Neural progenitor cell (in vitro differentiated cells): ENCODE measurements at regions not wholly inside any gene's neighbourhood (a gene's known extent, or its start where the extent isn't known, plus 50 kb on each side); places are given as distances from the start of the nearest gene placed in this dataset.
"Not testable (repeated sequence)": the region's sequence is repeated elsewhere in the genome, so short reads cannot be mapped to it uniquely, and the experiment has no call there.

Source experiments
- DNase-seq: peaks from one replicate; pipeline ENCODE4 v3.0.0-alpha.2; 2016; ENCODE audit warnings: low spot score
- H2AFZ ChIP-seq: fragments of 200-600 bp; sonication (generic); replicated peaks from 2 replicates; pipeline ENCODE4 v1.6.1; 2016; ENCODE audit warnings: antibody characterized with exemption
- H3F3A ChIP-seq: fragments of 200-600 bp; sonication (generic); 2 replicates; pipeline ENCODE4 v1.6.1; 2016; ENCODE audit warnings: antibody characterized with exemption, low read depth
- H3K27ac ChIP-seq: fragments of 200-600 bp; sonication (generic); 2 replicates; pipeline ENCODE4 v1.5.1; 2016; ENCODE audit warnings: mild to moderate bottlenecking
- H3K27me3 ChIP-seq: fragments of 200-600 bp; sonication (generic); 2 replicates; pipeline ENCODE4 v1.6.1; 2016; ENCODE audit warnings: mild to moderate bottlenecking, moderate library complexity
- H3K36me3 ChIP-seq: fragments of 200-600 bp; sonication (generic); 2 replicates; pipeline ENCODE4 v1.5.1; 2016
- H3K4me1 ChIP-seq: fragments of 200-600 bp; sonication (generic); 2 replicates; pipeline ENCODE4 v1.6.1; 2016; ENCODE audit warnings: mixed run types
- H3K4me2 ChIP-seq: fragments of 200-600 bp; sonication (generic); 2 replicates; pipeline ENCODE4 v1.6.1; 2016
- H3K4me3 ChIP-seq: fragments of 200-600 bp; sonication (generic); 2 replicates; pipeline ENCODE4 v1.5.1; 2016
- H3K79me2 ChIP-seq: fragments of 200-600 bp; sonication (generic); 2 replicates; pipeline ENCODE4 v1.6.1; 2016; ENCODE audit warnings: low read depth
- H3K9ac ChIP-seq: fragments of 200-600 bp; sonication (generic); 2 replicates; pipeline ENCODE4 v1.6.1; 2016
- H3K9me3 ChIP-seq: fragments of 200-600 bp; sonication (generic); 2 replicates; pipeline ENCODE4 v1.5.1; 2016; ENCODE audit warnings: low read depth
- H4K20me1 ChIP-seq: fragments of 200-600 bp; sonication (generic); 2 replicates; pipeline ENCODE4 v1.6.1; 2016; ENCODE audit warnings: low read depth
- H3K27ac Mint-ChIP-seq: 3 replicates; pipeline ENCODE4 v1.8.0; 2021; ENCODE audit warnings: mixed read lengths
- H3K27me3 Mint-ChIP-seq: 2 replicates; pipeline ENCODE4 v1.8.0; 2022; ENCODE audit warnings: low read depth, mild to moderate bottlenecking, inconsistent platforms, moderate library complexity, mixed read lengths; ENCODE audit not compliant: insufficient read depth
- H3K36me3 Mint-ChIP-seq: 3 replicates; pipeline ENCODE4 v1.8.0; 2021; ENCODE audit warnings: mixed read lengths
- H3K4me1 Mint-ChIP-seq: 3 replicates; pipeline ENCODE4 v1.8.0; 2021; ENCODE audit warnings: mixed read lengths
- H3K4me3 Mint-ChIP-seq: 3 replicates; pipeline ENCODE4 v1.8.0; 2021; ENCODE audit warnings: mild to moderate bottlenecking, moderate library complexity, mixed read lengths
- H3K9me3 Mint-ChIP-seq: 3 replicates; pipeline ENCODE4 v1.8.0; 2020; ENCODE audit warnings: mixed read lengths
- CTCF ChIP-seq: fragments of 200-600 bp; sonication (generic); IDR thresholded peaks from 2 replicates; pipeline ENCODE4 v1.5.1; 2017; ENCODE audit warnings: antibody characterized with exemption, mild to moderate bottlenecking
- EZH2 ChIP-seq: fragments of 200-600 bp; sonication (generic); IDR thresholded peaks from 2 replicates; pipeline ENCODE4 v1.6.1; 2017; ENCODE audit warnings: antibody characterized with exemption, mild to moderate bottlenecking, moderate library complexity
- EZH2phosphoT487 ChIP-seq: fragments of 200-600 bp; sonication (generic); IDR thresholded peaks from 2 replicates; pipeline ENCODE4 v1.6.1; 2017; ENCODE audit warnings: antibody characterized with exemption

DNA sequence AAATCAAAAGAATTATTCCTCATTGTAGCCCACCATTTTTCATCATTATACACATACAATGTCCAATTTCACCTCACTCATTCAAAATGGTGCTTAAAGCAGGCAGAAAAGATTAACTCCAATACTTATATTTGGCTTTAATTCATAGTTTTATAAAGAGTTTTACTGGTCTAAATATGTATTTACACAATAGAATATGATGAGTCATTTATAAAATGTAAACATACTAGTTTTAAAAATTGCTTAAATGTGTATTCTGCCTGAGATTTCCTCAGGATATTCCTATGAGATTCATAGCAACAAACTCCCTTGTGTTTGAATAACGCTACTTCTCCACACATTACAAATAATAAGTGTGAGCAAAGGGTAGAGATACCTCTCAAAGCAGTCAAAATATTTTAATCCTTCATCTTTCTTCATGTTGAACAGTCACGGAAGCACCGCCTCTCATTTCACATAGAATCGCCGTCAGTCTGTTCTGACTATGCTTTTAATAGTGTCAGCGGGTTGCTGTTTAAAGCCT lies 75.7 kb upstream of the GBE1 start:
- Histone ChIP-seq H3K4me2 (peak overlapping the region; percentile 39), H3K36me3 (no peaks in the 10 kb centered on the region), H3K9ac (no peak overlapping the region), H3K27me3 (no peaks in the 10 kb centered on the region), H3F3A (peaks cover 6% of the 10 kb centered on the region), H3K4me3 (peak overlapping the region; percentile 7), H3K4me1 (peaks cover 50% of the 10 kb centered on the region), H3K79me2 (no peaks in the 10 kb centered on the region), H4K20me1 (no peaks in the 10 kb centered on the region), H2AFZ (no peak overlapping the region), H3K27ac (peak overlapping the region; percentile 33), H3K9me3 (no peaks in the 10 kb centered on the region)
- TF ChIP-seq CTCF (no peak), EZH2 (no peak), EZH2phosphoT487 (no peak)
- Mint-ChIP-seq H3K27ac (no peak overlapping the region), H3K36me3 (no peaks in the 10 kb centered on the region), H3K27me3 (no peaks in the 10 kb centered on the region), H3K4me1 (peaks cover 8% of the 10 kb centered on the region), H3K9me3 (no peaks in the 10 kb centered on the region), H3K4me3 (no peak overlapping the region)
- DNase-seq: no peak

- no peaks in the 10 kb centered on the region for H3K9me3 ChIP-seq
- H4K20me1 ChIP-seq: no peaks in the 10 kb centered on the region
- H3K36me3 ChIP-seq: no peaks in the 10 kb centered on the region
- Mint-ChIP-seq H3K9me3 (peaks cover 2% of the 10 kb centered on the region), H3K4me1 (peaks cover 3% of the 10 kb centered on the region), H3K27ac (no peak overlapping the region), H3K27me3 (no peaks in the 10 kb centered on the region), H3K36me3 (no peaks in the 10 kb centered on the region), H3K4me3 (no peak overlapping the region)
- H3K27ac ChIP-seq: no peak overlapping the region
- TF ChIP-seq CTCF (no peak), EZH2phosphoT487 (no peak), EZH2 (no peak)
- H3K9ac ChIP-seq: no peak overlapping the region
- H3K4me2 ChIP-seq: no peak overlapping the region
- H3K79me2 ChIP-seq: no peaks in the 10 kb centered on the region
- no peaks in the 10 kb centered on the region for H3F3A ChIP-seq
- no peak overlapping the region for H3K4me3 ChIP-seq
- peaks cover 3% of the 10 kb centered on the region for H3K4me1 ChIP-seq
- H2AFZ ChIP-seq: no peak overlapping the region
- H3K27me3 ChIP-seq: no peaks in the 10 kb centered on the region
- DNase-seq: no peak
Measured at GRCh38 chr3:81829937-81830336, 68.5 kb upstream of the GBE1 start.

DNA sequence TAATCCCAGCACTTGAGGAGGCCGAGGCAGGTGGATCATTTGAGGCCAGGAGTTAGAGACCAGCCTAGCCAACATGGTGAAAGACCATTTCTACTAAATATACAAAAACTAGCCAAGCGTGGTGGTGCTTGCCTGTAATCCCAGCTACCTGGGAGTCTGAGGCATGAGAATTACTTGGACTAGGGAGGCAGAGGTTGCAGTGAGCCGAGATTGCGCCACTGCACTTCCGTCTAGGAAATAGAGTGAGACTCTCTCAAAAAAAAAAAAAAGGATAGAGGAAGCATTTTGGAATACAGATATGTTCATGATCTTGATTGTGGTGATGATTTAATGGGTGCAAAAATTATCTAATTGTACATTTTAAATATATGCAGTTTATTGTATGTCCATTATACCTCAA lies 67.8 kb upstream of the GBE1 start:
- H3K27ac Mint-ChIP-seq, H3K9me3 ChIP-seq, H2AFZ ChIP-seq, H3K27me3 ChIP-seq, H3K27me3 Mint-ChIP-seq, H3K36me3 Mint-ChIP-seq, H4K20me1 ChIP-seq, H3K27ac ChIP-seq, H3K9ac ChIP-seq, H3K9me3 Mint-ChIP-seq, H3K4me2 ChIP-seq, H3K4me1 ChIP-seq, H3F3A ChIP-seq, H3K79me2 ChIP-seq, H3K4me3 Mint-ChIP-seq, H3K4me3 ChIP-seq, H3K36me3 ChIP-seq, DNase-seq, H3K4me1 Mint-ChIP-seq: not testable (repeated sequence)

- Histone ChIP-seq H4K20me1 (no peaks in the 10 kb centered on the region), H3K4me2 (peak overlapping the region; percentile 54)
- DNase-seq: no peak
Measured at GRCh38 chr3:81823882-81824395, 62.5 kb upstream of the GBE1 start.

More at GRCh38 chr3:81823882-81824395, 62.5 kb upstream of the GBE1 start:
- H3K27ac Mint-ChIP-seq: no peak overlapping the region
- H3K4me1 Mint-ChIP-seq: peaks cover 12% of the 10 kb centered on the region
- no peaks in the 10 kb centered on the region for H3K36me3 Mint-ChIP-seq
- peak overlapping the region; percentile 81 for H2AFZ ChIP-seq
- peaks cover under 1% of the 10 kb centered on the region for H3K9me3 ChIP-seq
- no peak overlapping the region for H3K4me3 Mint-ChIP-seq
- no peaks in the 10 kb centered on the region for H3K79me2 ChIP-seq
- peak overlapping the region; percentile 57 for H3K27ac ChIP-seq
- no peak overlapping the region for H3K9ac ChIP-seq
- H3K27me3 ChIP-seq: no peaks in the 10 kb centered on the region
- TF ChIP-seq EZH2 (no peak), EZH2phosphoT487 (no peak), CTCF (no peak)
- H3K36me3 ChIP-seq: peaks cover 3% of the 10 kb centered on the region
- peaks cover under 1% of the 10 kb centered on the region for H3K27me3 Mint-ChIP-seq
- H3K4me3 ChIP-seq: no peak overlapping the region
- peaks cover 40% of the 10 kb centered on the region for H3K4me1 ChIP-seq
- peaks cover 9% of the 10 kb centered on the region for H3K9me3 Mint-ChIP-seq
- peaks cover 19% of the 10 kb centered on the region for H3F3A ChIP-seq
